Endodermal cell (in vitro differentiated cells): ENCODE measurements at regions not wholly inside any gene's neighbourhood (a gene's known extent, or its start where the extent isn't known, plus 50 kb on each side); places are given as distances from the start of the nearest gene placed in this dataset.

ENCODE experiments used
- DNase-seq: peaks from one replicate; pipeline ENCODE4 v3.0.0-alpha.2; 2017
- H3K27ac ChIP-seq: 2 replicates; pipeline ENCODE4 v1.5.1; 2013; ENCODE audit warnings: mild to moderate bottlenecking, low read depth, low read length, moderate library complexity
- H3K27me3 ChIP-seq: 2 replicates; pipeline ENCODE4 v1.6.1; 2013; ENCODE audit warnings: mild to moderate bottlenecking, low read length, moderate library complexity; ENCODE audit not compliant: insufficient read depth, control insufficient read depth, poor library complexity, severe bottlenecking
- H3K36me3 ChIP-seq: 2 replicates; pipeline ENCODE4 v1.7.0; 2013; ENCODE audit warnings: mild to moderate bottlenecking, low read length, moderate library complexity; ENCODE audit not compliant: control insufficient read depth, insufficient read depth
- H3K4me1 ChIP-seq: one replicate; pipeline ENCODE4 v1.7.0; 2013; ENCODE audit warnings: low read length; ENCODE audit not compliant: control insufficient read depth, insufficient read depth
- H3K4me3 ChIP-seq: 2 replicates; pipeline ENCODE4 v1.5.1; 2013; ENCODE audit warnings: mild to moderate bottlenecking, low read length, moderate library complexity
- H3K9ac ChIP-seq: 2 replicates; pipeline ENCODE4 v1.6.1; 2013; ENCODE audit warnings: mild to moderate bottlenecking, low read length, moderate library complexity; ENCODE audit not compliant: poor library complexity, severe bottlenecking; ENCODE audit errors: extremely low read depth
- H3K9me3 ChIP-seq: 2 replicates; pipeline ENCODE4 v1.6.1; 2013; ENCODE audit warnings: mild to moderate bottlenecking, low read length, moderate library complexity; ENCODE audit not compliant: control insufficient read depth
- H3K27ac Mint-ChIP-seq: 2 replicates; pipeline ENCODE4 v1.8.0; 2020; ENCODE audit warnings: mixed read lengths
- H3K27me3 Mint-ChIP-seq: 2 replicates; pipeline ENCODE4 v1.8.0; 2021; ENCODE audit warnings: mild to moderate bottlenecking, mixed read lengths; ENCODE audit not compliant: insufficient read depth
- H3K36me3 Mint-ChIP-seq: 2 replicates; pipeline ENCODE4 v1.8.0; 2020; ENCODE audit warnings: low read depth, mixed read lengths
- H3K4me1 Mint-ChIP-seq: 2 replicates; pipeline ENCODE4 v1.8.0; 2020; ENCODE audit warnings: mixed read lengths
- H3K4me3 Mint-ChIP-seq: 2 replicates; pipeline ENCODE4 v1.8.0; 2020; ENCODE audit warnings: mild to moderate bottlenecking, moderate library complexity, mixed read lengths
- H3K9me3 Mint-ChIP-seq: 2 replicates; pipeline ENCODE4 v1.8.0; 2020; ENCODE audit warnings: mild to moderate bottlenecking, mixed read lengths
- CTCF ChIP-seq: fragments of 200-600 bp; sonication (generic); conservative IDR thresholded peaks from 2 replicates; pipeline ENCODE4 v1.5.0; 2021; ENCODE audit warnings: antibody characterized with exemption, mild to moderate bottlenecking
- WGBS, 2 experiments: methylation state at CpG; one replicate each; pipeline versions ENCODE4 v1.1.5 to v1.1.7; 2013; ENCODE audit warnings: missing lambda C conversion rate in 2 of 2, mixed read lengths in 1 of 2; ENCODE audit not compliant: insufficient coverage in 1 of 2, insufficient read length in 1 of 2; 5-methylcytosine and 5-hydroxymethylcytosine counted together

- WGBS, 2 experiments, result 79 to 90% methylated on average over 2 to 3 of the region's 3 CpGs
These were observed 345.4 kb downstream of the CD109 start for GRCh38 chr6:74041420-74041819.

GRCh38 chr6:74018825-74019224 lies 322.8 kb downstream of the CD109 start:
- no peaks in the 10 kb centered on the region for H3K4me1 ChIP-seq
- no peaks in the 10 kb centered on the region for H3K27me3 ChIP-seq
- no peak overlapping the region for H3K4me3 ChIP-seq
- H3K4me3 Mint-ChIP-seq, result no peak overlapping the region
- H3K36me3 Mint-ChIP-seq, result no peaks in the 10 kb centered on the region
- no peaks in the 10 kb centered on the region for H3K4me1 Mint-ChIP-seq
- peak; percentile 48 for DNase-seq
- no peaks in the 10 kb centered on the region for H3K9me3 ChIP-seq
- no peak overlapping the region for H3K9ac ChIP-seq
- no peaks in the 10 kb centered on the region for H3K27me3 Mint-ChIP-seq
- TF ChIP-seq CTCF, result no peak
- H3K36me3 ChIP-seq, result no peaks in the 10 kb centered on the region
- H3K27ac ChIP-seq, result no peak overlapping the region
- no peak overlapping the region for H3K27ac Mint-ChIP-seq
- H3K9me3 Mint-ChIP-seq, result peaks cover 21% of the 10 kb centered on the region
- 86 to 100% methylated on average over 4 to 5 of the region's 5 CpGs for WGBS, 2 experiments

More at GRCh38 chr6:74041420-74041819, 345.4 kb downstream of the CD109 start:
- Histone ChIP-seq H3K36me3 (no peaks in the 10 kb centered on the region), H3K4me1 (no peaks in the 10 kb centered on the region), H3K4me3 (no peak overlapping the region), H3K9ac (no peak overlapping the region), H3K9me3 (peaks cover 4% of the 10 kb centered on the region), H3K27ac (no peak overlapping the region), H3K27me3 (no peaks in the 10 kb centered on the region)
- Mint-ChIP-seq H3K36me3 (no peaks in the 10 kb centered on the region), H3K4me1 (peaks cover 12% of the 10 kb centered on the region), H3K27ac (no peak overlapping the region), H3K9me3 (peaks cover 21% of the 10 kb centered on the region), H3K27me3 (peaks cover 3% of the 10 kb centered on the region), H3K4me3 (no peak overlapping the region)
- TF ChIP-seq CTCF, result no peak
- peak; percentile 76 for DNase-seq

- H3K27ac ChIP-seq, result no peak overlapping the region
- TF ChIP-seq CTCF, result no peak
- Mint-ChIP-seq H3K27ac (no peak overlapping the region), H3K4me1 (no peaks in the 10 kb centered on the region), H3K9me3 (peaks cover 46% of the 10 kb centered on the region), H3K4me3 (no peak overlapping the region), H3K36me3 (no peaks in the 10 kb centered on the region), H3K27me3 (no peaks in the 10 kb centered on the region)
- WGBS, 2 experiments, result 69 to 80% methylated on average over 1 of the region's 1 CpG
- H3K27me3 ChIP-seq, result no peaks in the 10 kb centered on the region
- H3K36me3 ChIP-seq, result no peaks in the 10 kb centered on the region
- no peaks in the 10 kb centered on the region for H3K9me3 ChIP-seq
- H3K4me3 ChIP-seq, result no peak overlapping the region
- H3K4me1 ChIP-seq, result no peaks in the 10 kb centered on the region
- H3K9ac ChIP-seq, result no peak overlapping the region
- no peak for DNase-seq
These were observed 319.4 kb downstream of the CD109 start for GRCh38 chr6:74015427-74015826.
